HL-60 (cell line): ENCODE measurements at regions not wholly inside any gene's neighbourhood (a gene's known extent, or its start where the extent isn't known, plus 50 kb on each side); places are given as distances from the start of the nearest gene placed in this dataset.

ENCODE experiments used
- DNase-seq, 2 experiments: peaks; one replicate each; pipeline ENCODE4 v3.0.0-alpha.2; 2010 to 2020; ENCODE audit warnings: low read depth in 1 of 2, low spot score in 1 of 2
- H3K27ac ChIP-seq: fragments of 250-450 bp; sonication (Bioruptor Pico); replicated peaks from 2 replicates; pipeline ENCODE4 v1.5.1; 2020; ENCODE audit warnings: mild to moderate bottlenecking, moderate library complexity
- H3K27me3 ChIP-seq: fragments of 250-450 bp; sonication (Bioruptor Pico); 2 replicates; pipeline ENCODE4 v1.5.1; 2021; ENCODE audit warnings: mild to moderate bottlenecking, moderate library complexity; ENCODE audit not compliant: insufficient read depth, poor library complexity, severe bottlenecking
- H3K4me3 ChIP-seq: replicated peaks from 2 replicates; pipeline ENCODE4 v1.5.1; 2011; ENCODE audit warnings: mild to moderate bottlenecking, control low read depth, low read length; ENCODE audit not compliant: insufficient read depth
- GABPA ChIP-seq: IDR thresholded peaks from 2 replicates; pipeline ENCODE4 v1.6.1; 2012; ENCODE audit warnings: low read depth
- POLR2AphosphoS5 ChIP-seq: IDR thresholded peaks from 2 replicates; pipeline ENCODE4 v1.6.1; 2012; ENCODE audit warnings: low read depth
- SPI1 ChIP-seq: IDR thresholded peaks from 2 replicates; pipeline ENCODE4 v1.6.1; 2012; ENCODE audit warnings: low read depth, mild to moderate bottlenecking, borderline replicate concordance
- TF ChIP-seq, protein P1 (sequence below): IDR thresholded peaks from one replicate; pipeline ENCODE4 v1.5.1; 2011; ENCODE audit warnings: low read length, control low read depth, inconsistent platforms; ENCODE audit not compliant: insufficient read depth
- TF ChIP-seq, protein P2 (sequence below): IDR thresholded peaks from 2 replicates; pipeline ENCODE4 v1.6.1; 2012; ENCODE audit warnings: low read depth; ENCODE audit not compliant: insufficient replicate concordance

DNA sequence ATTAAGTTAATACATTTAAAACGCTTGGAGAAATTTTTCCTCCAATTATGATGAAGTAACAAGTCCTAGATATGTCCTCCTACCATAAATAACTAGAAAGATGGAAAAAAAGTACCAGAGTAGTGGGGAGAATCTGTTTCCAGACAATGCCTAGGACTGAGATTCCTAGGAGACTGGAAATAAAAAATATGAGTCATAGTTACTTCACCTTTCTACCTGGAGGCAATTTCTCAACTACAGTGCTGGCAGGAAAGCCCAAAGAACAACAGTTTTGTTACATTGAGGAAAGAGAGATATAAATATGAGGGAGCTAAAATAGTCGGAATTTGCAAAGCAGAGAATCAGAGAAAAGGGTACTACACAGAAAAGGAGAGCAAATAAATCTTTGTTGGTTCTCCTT, 202.1 kb upstream of the ARHGAP42 start:
- H3K27me3 ChIP-seq = no peaks in the 10 kb centered on the region
- no peak for TF ChIP-seq POLR2AphosphoS5
- no peak for TF ChIP-seq GABPA
- TF ChIP-seq, protein P1, sequence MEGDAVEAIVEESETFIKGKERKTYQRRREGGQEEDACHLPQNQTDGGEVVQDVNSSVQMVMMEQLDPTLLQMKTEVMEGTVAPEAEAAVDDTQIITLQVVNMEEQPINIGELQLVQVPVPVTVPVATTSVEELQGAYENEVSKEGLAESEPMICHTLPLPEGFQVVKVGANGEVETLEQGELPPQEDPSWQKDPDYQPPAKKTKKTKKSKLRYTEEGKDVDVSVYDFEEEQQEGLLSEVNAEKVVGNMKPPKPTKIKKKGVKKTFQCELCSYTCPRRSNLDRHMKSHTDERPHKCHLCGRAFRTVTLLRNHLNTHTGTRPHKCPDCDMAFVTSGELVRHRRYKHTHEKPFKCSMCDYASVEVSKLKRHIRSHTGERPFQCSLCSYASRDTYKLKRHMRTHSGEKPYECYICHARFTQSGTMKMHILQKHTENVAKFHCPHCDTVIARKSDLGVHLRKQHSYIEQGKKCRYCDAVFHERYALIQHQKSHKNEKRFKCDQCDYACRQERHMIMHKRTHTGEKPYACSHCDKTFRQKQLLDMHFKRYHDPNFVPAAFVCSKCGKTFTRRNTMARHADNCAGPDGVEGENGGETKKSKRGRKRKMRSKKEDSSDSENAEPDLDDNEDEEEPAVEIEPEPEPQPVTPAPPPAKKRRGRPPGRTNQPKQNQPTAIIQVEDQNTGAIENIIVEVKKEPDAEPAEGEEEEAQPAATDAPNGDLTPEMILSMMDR = no peak
- TF ChIP-seq, protein P2, sequence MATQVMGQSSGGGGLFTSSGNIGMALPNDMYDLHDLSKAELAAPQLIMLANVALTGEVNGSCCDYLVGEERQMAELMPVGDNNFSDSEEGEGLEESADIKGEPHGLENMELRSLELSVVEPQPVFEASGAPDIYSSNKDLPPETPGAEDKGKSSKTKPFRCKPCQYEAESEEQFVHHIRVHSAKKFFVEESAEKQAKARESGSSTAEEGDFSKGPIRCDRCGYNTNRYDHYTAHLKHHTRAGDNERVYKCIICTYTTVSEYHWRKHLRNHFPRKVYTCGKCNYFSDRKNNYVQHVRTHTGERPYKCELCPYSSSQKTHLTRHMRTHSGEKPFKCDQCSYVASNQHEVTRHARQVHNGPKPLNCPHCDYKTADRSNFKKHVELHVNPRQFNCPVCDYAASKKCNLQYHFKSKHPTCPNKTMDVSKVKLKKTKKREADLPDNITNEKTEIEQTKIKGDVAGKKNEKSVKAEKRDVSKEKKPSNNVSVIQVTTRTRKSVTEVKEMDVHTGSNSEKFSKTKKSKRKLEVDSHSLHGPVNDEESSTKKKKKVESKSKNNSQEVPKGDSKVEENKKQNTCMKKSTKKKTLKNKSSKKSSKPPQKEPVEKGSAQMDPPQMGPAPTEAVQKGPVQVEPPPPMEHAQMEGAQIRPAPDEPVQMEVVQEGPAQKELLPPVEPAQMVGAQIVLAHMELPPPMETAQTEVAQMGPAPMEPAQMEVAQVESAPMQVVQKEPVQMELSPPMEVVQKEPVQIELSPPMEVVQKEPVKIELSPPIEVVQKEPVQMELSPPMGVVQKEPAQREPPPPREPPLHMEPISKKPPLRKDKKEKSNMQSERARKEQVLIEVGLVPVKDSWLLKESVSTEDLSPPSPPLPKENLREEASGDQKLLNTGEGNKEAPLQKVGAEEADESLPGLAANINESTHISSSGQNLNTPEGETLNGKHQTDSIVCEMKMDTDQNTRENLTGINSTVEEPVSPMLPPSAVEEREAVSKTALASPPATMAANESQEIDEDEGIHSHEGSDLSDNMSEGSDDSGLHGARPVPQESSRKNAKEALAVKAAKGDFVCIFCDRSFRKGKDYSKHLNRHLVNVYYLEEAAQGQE = no peak
- TF ChIP-seq SPI1 = no peak
- no peak overlapping the region for H3K27ac ChIP-seq
- no peak overlapping the region for H3K4me3 ChIP-seq
- no peak for DNase-seq

DNA sequence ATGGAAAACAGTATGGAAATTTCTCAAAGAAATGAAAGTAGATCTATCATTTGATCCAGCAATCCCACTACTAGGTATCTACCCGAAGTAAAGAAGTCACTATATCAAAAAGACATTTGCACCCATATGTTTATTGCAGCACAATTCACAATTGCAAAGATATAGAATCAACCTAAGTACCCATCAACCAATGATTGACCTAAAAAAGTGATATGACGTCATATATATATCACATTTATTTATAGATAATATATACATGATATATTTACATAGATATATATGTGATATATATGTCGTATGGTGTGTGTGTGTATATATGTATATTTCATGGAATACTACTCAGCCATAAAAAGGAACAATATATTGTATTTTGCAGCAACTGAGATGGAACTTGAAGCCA, 188.3 kb upstream of the ARHGAP42 start:
- Histone ChIP-seq H3K27me3 (no peaks in the 10 kb centered on the region), H3K4me3 (no peak overlapping the region)

DNA sequence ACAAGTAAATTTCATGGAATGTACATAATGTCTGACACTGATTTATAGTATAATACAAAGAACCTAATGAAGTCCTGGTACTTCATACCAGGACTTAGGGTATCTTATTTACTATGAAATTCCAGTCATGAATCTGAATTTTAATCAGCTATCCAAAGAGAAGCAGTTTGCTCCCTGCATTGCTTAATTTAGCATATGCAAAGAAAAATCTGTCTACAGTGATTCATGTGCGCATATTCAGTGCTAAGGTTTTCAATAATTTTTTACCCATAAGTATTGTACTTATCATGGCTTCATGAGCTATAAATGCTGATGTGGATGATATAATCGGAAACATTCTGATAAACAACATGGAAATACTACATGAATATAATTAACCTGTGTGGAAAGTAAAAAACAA, 185.6 kb upstream of the ARHGAP42 start:
- TF ChIP-seq POLR2AphosphoS5 (no peak), SPI1 (no peak), GABPA (no peak)
- TF ChIP-seq, protein P1 = no peak
- TF ChIP-seq, protein P2 = no peak
- DNase-seq = no peak
- H3K4me3 ChIP-seq = no peak overlapping the region
- H3K27me3 ChIP-seq = no peaks in the 10 kb centered on the region
- H3K27ac ChIP-seq = no peak overlapping the region

More for the DNA sequence above, 188.3 kb upstream of the ARHGAP42 start:
- H3K27ac ChIP-seq = no peak overlapping the region
- DNase-seq = no peak
- TF ChIP-seq SPI1 (no peak), GABPA (no peak), POLR2AphosphoS5 (no peak)
- TF ChIP-seq, protein P1 = no peak
- TF ChIP-seq, protein P2 = no peak
